ENCODE measurements at regions not wholly inside any gene's neighbourhood (a gene's known extent, or its start where the extent isn't known, plus 50 kb on each side); places are given as distances from the start of the nearest gene placed in this dataset.

DNA sequence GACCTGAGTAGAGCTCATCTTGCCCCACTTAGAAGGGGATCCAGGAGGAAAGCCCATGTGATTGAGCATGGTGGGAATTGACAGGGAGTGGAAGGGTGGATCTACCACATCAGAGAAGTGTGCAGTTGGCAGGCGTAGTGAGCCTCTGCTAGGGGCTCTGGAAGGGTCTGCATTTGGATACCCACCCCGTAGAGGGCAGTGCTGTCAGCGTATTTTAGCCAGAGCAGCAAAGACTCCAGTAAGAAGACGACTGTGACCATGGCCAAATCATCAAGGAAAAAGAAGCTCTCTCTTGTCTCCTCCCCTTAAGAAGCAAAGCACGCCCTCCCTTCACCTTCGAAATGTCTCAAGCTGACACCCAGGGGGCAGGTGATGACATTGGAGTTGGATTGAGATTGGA, 68.8 kb upstream of the INHBA start:
- DNase-seq (no peak), ATAC-seq (ENCODE audit: poor library complexity) (no peak)
- intact Hi-C loops (cut with DNase I) = no loop called here

DNA sequence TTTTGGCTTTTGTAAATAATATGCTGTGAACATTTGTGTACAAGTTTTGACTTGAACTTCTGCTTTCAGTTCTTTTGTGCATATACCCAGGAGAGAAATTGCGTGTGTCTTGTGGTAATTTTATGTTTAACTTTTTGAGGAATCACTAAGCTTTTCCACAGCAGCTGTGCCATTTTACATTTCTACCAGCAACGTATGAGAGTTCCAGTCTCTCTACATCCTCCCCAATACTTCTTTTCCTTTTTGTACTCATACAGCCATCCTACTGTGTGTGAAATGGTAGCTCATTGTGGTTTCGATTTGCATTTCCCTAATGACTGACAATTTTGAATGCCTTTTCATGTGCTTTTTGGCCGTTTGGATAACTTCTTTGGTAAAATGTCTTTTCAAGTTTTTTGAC, 66.3 kb upstream of the INHBA start:
- intact Hi-C loops (cut with DNase I) = no loop called here
- no peak for ATAC-seq (ENCODE audit: poor library complexity)

DNA sequence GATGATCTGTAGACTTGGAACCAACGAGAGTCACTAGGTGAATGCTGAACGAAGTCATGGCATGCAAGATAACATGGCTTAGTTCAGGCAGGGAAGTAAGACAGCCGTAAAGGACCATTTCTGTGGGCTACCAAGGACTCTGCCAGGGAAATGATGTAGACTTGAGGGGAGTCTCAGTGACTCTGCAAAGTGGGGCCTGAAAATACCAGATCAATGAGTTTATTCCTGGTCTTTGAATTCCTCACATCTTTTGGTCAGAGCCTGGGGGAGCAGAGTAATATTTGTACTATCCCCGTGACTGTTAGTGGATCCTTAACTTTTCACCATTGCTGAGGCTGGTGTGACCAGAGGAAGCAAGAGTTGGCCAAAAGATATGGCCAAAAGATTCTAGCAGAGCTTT, 60.7 kb upstream of the INHBA start:
- ATAC-seq (ENCODE audit: poor library complexity) (no peak), DNase-seq (no peak)
- intact Hi-C loops (cut with DNase I) = no loop called here

More for the DNA sequence above, 66.3 kb upstream of the INHBA start:
- no peak for DNase-seq

DNA sequence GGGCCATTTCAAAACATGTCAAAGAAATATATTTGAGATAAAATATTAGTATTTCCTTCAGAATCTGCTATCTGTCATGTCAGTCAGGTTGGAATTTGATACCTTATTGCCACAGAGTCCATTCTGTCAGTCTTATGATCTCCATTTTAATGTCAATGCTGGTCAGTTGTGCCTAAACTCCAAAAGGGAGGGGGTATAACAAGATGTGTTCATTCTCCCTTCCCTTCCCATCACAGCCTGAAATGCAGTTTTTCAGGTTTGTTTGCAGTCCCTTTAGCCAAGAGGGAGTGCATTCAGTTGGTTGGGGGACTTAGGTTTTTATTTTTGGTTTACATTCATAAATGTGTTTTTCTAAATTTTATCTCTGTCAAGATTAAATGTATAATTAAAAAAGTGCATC, 59.8 kb upstream of the INHBA start:
- intact Hi-C loops (cut with DNase I) = no loop called here
- DNase-seq (no peak), ATAC-seq (ENCODE audit: poor library complexity) (no peak)

DNA sequence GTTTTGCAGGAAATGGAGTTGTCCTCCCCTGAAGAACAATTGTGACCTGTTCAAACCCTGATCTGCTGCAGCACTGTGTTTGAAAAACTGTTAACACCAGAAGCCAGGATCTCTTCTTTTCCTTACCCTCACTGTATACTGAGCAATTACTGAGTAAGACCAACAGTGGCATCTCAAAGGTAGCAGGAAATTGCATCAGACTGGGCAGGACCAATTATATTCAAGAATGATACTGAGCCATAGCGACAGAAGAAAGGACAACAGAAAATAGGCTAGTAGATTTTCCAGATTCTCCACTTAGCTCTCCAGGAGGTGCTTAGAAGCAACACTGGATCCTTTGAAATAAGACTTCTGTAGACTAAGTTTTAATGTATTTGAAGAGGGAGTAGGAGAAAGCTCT, 57.4 kb upstream of the INHBA start:
- no peak for DNase-seq
- no peak for ATAC-seq (ENCODE audit: poor library complexity)
- intact Hi-C loops (cut with DNase I) = no loop called here

DNA sequence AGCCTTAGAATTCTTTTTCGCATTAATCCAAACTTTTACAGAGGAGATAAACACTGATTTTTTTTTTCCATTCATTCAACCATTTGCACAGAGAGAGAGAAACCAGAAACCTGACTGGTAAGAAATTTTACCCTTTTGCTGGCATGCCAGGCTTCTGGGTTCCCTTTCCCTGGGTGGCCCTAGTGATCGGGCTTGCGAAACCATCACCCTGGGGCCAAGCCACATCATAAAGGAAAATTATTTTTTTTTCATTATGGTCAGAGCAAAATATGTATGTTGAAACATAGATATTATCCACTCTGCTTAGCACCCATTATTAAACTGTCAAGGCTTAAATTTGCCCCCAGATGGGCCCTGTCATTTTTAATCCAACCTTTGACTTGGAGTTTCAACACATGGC, 55.4 kb upstream of the INHBA start:
- DNase-seq (no peak), ATAC-seq (ENCODE audit: poor library complexity) (no peak)
- intact Hi-C loops (cut with DNase I) = no loop called here

DNA sequence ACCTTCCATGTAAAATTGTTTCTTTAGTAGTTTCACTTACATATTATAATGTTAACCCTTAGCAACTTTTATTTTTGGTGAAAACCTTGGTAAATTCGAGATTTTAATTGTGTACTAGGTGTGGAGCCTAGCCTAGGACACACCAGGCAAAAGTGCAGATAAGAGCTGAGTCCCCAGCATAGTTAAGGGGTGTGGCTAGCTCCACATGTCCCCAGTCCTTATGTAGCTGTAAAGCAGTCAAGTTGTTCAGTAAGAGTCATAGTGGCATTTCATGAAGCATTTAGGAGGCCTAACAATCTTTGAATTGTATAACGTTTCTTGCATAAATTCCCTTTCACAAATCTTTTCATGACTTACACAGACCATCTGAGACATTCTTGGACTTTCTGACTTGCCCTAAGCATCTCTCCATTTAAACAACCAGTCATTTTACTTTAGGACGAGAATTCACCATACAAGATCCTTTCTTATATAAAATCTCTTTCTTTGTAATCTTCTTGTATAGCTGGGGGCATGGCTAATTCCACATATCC, 53.8 kb upstream of the INHBA start:
- ATAC-seq (ENCODE audit: poor library complexity) (no peak), DNase-seq (no peak)
- intact Hi-C loops (cut with DNase I) = no loop called here

DNA sequence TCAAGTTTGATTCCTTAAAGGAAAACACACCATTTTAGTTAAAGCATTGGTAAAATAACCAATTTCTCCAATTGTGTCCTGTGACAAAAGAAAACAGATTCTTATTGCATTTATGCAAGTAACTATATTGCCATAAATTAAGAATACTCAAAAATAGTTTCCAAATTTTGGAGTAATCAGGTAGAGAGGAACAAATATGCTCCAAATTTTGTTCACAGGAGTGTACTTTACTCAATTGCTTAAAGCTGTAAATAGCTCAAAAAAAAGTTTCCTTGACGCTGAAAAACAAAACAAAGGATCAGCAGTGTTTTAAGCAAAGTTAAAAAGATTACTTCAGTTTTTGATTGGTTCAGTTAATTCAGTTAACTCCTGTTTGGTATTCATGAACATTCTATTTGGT, 52.2 kb upstream of the INHBA start:
- DNase-seq = no peak
- ATAC-seq (ENCODE audit: poor library complexity) = no peak
- intact Hi-C loops (cut with DNase I) = no loop called here

DNA sequence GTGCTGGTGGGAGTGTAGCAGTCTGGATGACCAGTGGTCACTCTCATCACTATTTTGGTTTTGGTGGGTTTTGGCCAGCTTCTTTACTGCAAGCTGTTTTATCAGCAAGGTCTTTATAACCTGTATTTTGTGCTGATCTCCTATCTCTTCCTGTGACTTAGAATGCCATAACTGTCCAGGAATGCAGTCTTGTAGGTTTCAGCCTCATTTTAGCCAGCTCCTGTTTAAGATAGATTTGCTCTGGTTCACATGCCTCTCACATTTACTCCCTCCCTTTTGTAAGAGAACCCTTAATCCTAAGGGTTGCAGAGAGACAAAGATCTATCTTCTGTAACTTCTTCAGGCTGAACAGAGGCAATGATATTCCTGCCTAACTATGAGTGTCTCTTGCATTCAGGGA, 51.2 kb upstream of the INHBA start:
- DNase-seq (no peak), ATAC-seq (ENCODE audit: poor library complexity) (no peak)
- intact Hi-C loops (cut with DNase I) = no loop called here

Measured in Right ventricle myocardium superior (tissue), 1 donor.